ENCODE measurements at regions not wholly inside any gene's neighbourhood (a gene's known extent, or its start where the extent isn't known, plus 50 kb on each side); places are given as distances from the start of the nearest gene placed in this dataset.

DNA sequence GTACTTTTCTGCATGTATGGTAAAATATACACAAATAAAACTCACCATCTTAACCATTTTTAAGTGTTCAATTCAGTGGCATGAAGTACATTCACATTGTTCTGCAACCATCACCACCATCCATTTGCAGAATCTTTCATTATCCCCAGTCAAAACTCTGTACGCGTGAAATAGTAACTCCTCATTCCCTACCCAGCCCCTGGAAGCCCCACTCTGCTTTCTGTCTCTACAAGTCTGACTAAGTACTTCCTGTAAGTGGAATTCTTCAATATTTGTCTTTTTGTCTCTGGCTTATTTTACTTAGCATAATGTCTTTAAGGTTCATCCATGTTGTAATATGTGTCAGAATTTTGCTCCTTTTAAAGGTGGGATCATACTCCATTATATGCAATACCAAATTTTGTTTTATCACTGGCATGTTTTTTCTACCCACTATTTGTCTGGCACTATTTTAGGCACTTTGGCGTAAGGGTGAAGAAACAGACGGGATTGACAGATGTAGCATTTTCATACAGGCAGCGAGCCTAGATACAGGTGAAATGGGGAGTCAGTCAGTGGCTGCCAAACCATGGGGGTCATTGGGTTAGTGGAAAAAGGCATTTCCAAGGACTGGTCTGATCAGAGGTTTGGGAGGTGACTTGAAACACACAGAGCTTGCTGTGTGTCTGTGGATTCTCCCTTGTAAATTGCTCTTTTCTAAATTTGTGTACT lies 163.2 kb upstream of the MYCN start:
- Histone ChIP-seq H3K9ac (ENCODE audit: low read depth in 1 of 3, low read length in 3 of 3) (no peak overlapping the region), H3K4me3 (ENCODE audit: low read length in 3 of 3) (no peak overlapping the region), H3K9me3 (ENCODE audit: control insufficient read depth in 3 of 3, low read length in 3 of 3) (no peaks in the 10 kb centered on the region), H3K36me3 (ENCODE audit: control insufficient read depth in 3 of 3, insufficient read depth in 3 of 3, low read length in 3 of 3) (no peaks in the 10 kb centered on the region), H3K4me1 (ENCODE audit: control insufficient read depth in 3 of 3, insufficient read depth in 3 of 3, low read length in 3 of 3) (no peaks in the 10 kb centered on the region), H3K27ac (ENCODE audit: low read depth, low read length) (no peak overlapping the region), H3K27me3 (ENCODE audit: control insufficient read depth in 3 of 3, insufficient read depth in 3 of 3, low read length in 3 of 3) (peaks cover 0 to 5% (median 0%) of the 10 kb centered on the region in 3 donors)

DNA sequence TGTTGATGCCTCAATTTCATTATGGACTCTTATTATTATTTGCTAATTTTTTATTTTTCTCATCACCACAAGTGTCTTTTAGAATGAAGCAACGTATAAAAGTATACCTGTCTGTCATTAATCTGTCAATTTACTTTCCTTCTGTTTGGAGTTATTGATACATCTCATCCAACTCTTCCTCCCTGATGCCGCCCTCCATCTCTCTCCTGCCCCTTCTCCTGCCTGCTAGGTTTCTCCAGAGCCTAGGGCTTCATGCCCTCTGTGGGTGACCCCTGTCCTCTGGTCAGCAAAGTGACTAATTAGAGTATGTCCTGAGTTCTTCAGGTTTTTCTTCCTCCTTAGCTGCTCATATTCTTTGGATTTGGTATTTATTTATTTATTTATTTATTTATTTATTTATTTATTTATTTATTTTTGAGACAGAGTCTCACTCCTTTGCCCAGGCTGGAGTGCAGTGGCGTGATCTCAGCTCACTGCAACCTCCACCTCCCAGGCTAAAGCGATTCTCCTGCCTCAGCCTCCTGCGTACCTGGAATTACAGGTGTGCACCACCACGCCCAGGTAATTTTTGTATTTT lies 162.5 kb upstream of the MYCN start:
- Histone ChIP-seq H3K27ac (ENCODE audit: low read depth, low read length) (no peak overlapping the region), H3K36me3 (ENCODE audit: control insufficient read depth in 3 of 3, insufficient read depth in 3 of 3, low read length in 3 of 3) (no peaks in the 10 kb centered on the region)

DNA sequence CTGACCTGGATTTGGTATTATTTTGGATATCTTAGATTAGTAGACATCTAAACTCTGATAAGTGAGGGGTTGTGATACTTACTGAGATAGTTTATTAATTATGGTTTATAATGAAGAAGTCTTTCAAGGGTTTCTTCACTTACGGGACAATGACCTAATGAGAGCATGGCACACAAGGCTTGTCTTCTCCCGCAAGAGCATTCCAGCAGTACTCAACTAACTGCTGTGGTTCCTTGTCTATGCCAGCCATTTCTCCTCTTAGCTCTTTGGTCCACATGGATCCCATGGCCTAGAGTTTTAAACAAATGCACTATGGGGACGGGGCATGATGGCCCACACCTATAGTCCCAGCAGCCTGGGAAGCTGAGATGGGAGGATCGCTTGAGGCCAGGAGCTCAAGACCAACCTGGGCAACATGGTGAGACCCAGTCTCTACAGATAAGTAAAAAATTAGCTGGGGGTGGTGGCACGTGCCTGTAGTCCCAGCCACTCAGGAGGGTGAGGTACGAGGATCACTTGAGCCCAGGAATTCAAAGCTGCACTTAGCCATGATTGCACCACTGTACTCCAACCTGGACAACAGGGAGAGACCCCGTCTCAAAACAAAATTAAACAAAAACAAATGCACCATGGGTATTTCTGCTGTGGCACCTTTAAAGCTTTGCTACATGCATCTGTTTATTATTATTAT lies 161.7 kb upstream of the MYCN start:
- H3K4me1 ChIP-seq (ENCODE audit: control insufficient read depth in 3 of 3, insufficient read depth in 3 of 3, low read length in 3 of 3), result no peaks in the 10 kb centered on the region
- H3K9me3 ChIP-seq (ENCODE audit: control insufficient read depth in 3 of 3, low read length in 3 of 3), result no peaks in the 10 kb centered on the region
- H3K27me3 ChIP-seq (ENCODE audit: control insufficient read depth in 3 of 3, insufficient read depth in 3 of 3, low read length in 3 of 3), result peaks cover 4 to 14% (median 5%) of the 10 kb centered on the region in 3 donors
- H3K27ac ChIP-seq (ENCODE audit: low read depth, low read length), result no peak overlapping the region
- H3K4me3 ChIP-seq (ENCODE audit: low read length in 3 of 3), result no peak overlapping the region
- no peaks in the 10 kb centered on the region for H3K36me3 ChIP-seq (ENCODE audit: control insufficient read depth in 3 of 3, insufficient read depth in 3 of 3, low read length in 3 of 3)
- H3K9ac ChIP-seq (ENCODE audit: low read depth in 1 of 3, low read length in 3 of 3), result no peak overlapping the region

More for the DNA sequence above, 162.5 kb upstream of the MYCN start:
- no peaks in the 10 kb centered on the region for H3K4me1 ChIP-seq (ENCODE audit: control insufficient read depth in 3 of 3, insufficient read depth in 3 of 3, low read length in 3 of 3)
- H3K9me3 ChIP-seq (ENCODE audit: control insufficient read depth in 3 of 3, low read length in 3 of 3), result no peaks in the 10 kb centered on the region
- H3K4me3 ChIP-seq (ENCODE audit: low read length in 3 of 3), result no peak overlapping the region
- no peak overlapping the region for H3K9ac ChIP-seq (ENCODE audit: low read depth in 1 of 3, low read length in 3 of 3)
- peaks cover 0 to 6% (median 5%) of the 10 kb centered on the region in 3 donors for H3K27me3 ChIP-seq (ENCODE audit: control insufficient read depth in 3 of 3, insufficient read depth in 3 of 3, low read length in 3 of 3)

DNA sequence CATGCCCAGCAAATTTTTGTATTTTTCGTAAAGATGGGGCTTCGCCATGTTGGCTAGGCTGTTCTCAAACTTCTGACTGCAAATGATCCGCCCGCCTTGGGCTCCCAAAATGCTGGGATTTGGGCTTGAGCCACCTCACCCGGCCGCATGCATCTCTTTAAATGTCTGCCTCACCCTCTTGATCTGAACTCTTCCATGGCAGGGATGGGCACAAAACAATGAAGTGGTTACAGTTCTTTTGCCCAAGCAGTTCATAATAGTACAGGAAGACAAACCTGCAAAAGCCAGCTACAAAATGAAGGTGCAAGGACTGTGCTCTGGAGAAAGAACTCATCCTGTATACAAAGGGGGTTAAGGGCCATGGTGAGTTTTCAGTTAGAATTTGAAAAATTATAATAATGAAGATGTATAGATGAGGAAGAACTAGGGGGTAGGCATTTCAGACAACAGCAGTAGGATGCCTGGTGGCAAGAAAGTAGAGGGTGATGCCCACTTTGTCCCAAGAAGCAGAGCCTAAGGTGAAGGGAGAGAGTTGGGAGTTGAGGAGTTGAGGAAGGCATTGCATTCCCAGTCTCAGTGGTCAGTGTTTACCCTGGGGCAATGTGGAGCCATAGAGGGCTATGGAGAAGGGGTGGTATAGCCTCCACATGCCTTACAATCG lies 160.8 kb upstream of the MYCN start:
- no peaks in the 10 kb centered on the region for H3K4me1 ChIP-seq (ENCODE audit: control insufficient read depth in 3 of 3, insufficient read depth in 3 of 3, low read length in 3 of 3)
- H3K9me3 ChIP-seq (ENCODE audit: control insufficient read depth in 3 of 3, low read length in 3 of 3), result no peaks in the 10 kb centered on the region
- peaks cover 6 to 18% (median 7%) of the 10 kb centered on the region in 3 donors for H3K27me3 ChIP-seq (ENCODE audit: control insufficient read depth in 3 of 3, insufficient read depth in 3 of 3, low read length in 3 of 3)

DNA sequence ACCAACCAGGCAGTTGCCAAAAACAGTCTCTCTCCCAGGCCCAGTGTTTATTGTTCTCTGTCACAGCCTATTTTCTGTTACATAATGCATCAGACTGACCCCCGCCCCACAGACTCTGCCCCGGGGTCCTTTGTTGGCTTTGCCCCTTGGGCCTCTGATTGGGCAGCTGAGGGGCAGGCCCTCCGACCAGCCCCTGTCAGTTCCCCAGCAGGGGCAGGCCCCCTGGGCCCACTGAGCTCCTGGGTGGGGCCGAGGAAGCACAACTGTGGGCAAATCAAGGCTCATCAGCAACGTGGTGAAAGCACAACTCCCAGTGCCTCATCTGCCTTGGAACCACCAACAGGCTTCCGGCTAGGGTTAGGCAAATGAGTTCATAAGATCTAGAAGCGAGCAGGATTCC lies 160.1 kb upstream of the MYCN start:
- H3K9ac ChIP-seq (ENCODE audit: low read depth in 1 of 3, low read length in 3 of 3), result no peak overlapping the region
- H3K9me3 ChIP-seq (ENCODE audit: control insufficient read depth in 3 of 3, low read length in 3 of 3), result no peaks in the 10 kb centered on the region
- H3K4me1 ChIP-seq (ENCODE audit: control insufficient read depth in 3 of 3, insufficient read depth in 3 of 3, low read length in 3 of 3), result no peaks in the 10 kb centered on the region
- no peak overlapping the region for H3K4me3 ChIP-seq (ENCODE audit: low read length in 3 of 3)
- H3K27ac ChIP-seq (ENCODE audit: low read depth, low read length), result no peak overlapping the region
- H3K27me3 ChIP-seq (ENCODE audit: control insufficient read depth in 3 of 3, insufficient read depth in 3 of 3, low read length in 3 of 3), result peaks cover 6 to 21% (median 13%) of the 10 kb centered on the region in 3 donors
- H3K36me3 ChIP-seq (ENCODE audit: control insufficient read depth in 3 of 3, insufficient read depth in 3 of 3, low read length in 3 of 3), result no peaks in the 10 kb centered on the region

More for the DNA sequence above, 160.8 kb upstream of the MYCN start:
- Histone ChIP-seq H3K9ac (ENCODE audit: low read depth in 1 of 3, low read length in 3 of 3) (no peak overlapping the region), H3K4me3 (ENCODE audit: low read length in 3 of 3) (no peak overlapping the region), H3K36me3 (ENCODE audit: control insufficient read depth in 3 of 3, insufficient read depth in 3 of 3, low read length in 3 of 3) (no peaks in the 10 kb centered on the region), H3K27ac (ENCODE audit: low read depth, low read length) (no peak overlapping the region)

DNA sequence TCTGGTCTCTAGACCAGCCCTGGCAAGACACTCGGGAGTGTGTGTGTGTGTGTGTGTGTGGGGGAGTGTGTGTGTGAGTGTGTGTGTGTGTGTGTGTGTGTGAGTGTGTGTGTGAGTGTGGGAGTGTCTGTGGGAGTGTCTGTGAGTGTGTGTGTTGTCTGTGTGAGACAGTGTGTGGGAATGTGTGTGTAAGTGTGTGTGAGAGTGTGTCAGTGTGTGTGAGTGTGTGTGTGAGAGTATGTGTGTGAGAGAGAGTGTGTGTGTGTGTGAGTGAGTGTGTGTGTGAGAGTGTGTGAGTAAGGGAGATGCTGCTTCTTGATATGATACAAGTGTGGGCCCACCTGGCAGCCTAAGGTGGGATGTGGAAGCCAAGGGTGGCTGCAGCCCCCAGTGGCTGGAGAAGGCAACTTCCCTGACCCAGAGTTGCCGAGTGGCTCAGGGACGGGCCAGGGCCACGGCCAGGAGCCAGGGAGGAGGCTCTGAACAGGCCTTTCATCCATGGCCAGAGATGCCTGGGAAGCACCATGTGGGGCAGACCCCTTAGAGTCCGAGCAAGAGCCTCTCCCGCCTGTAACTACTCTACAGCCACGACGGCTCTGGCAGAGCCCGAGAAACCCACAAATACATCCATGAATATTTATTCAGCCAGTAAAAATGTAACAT lies 159.3 kb upstream of the MYCN start:
- Histone ChIP-seq H3K36me3 (ENCODE audit: control insufficient read depth in 3 of 3, insufficient read depth in 3 of 3, low read length in 3 of 3) (no peaks in the 10 kb centered on the region), H3K9me3 (ENCODE audit: control insufficient read depth in 3 of 3, low read length in 3 of 3) (no peaks in the 10 kb centered on the region), H3K4me3 (ENCODE audit: low read length in 3 of 3) (no peak overlapping the region), H3K9ac (ENCODE audit: low read depth in 1 of 3, low read length in 3 of 3) (no peak overlapping the region), H3K27ac (ENCODE audit: low read depth, low read length) (no peak overlapping the region), H3K4me1 (ENCODE audit: control insufficient read depth in 3 of 3, insufficient read depth in 3 of 3, low read length in 3 of 3) (no peaks in the 10 kb centered on the region), H3K27me3 (ENCODE audit: control insufficient read depth in 3 of 3, insufficient read depth in 3 of 3, low read length in 3 of 3) (peaks cover 6 to 21% (median 14%) of the 10 kb centered on the region in 3 donors)

DNA sequence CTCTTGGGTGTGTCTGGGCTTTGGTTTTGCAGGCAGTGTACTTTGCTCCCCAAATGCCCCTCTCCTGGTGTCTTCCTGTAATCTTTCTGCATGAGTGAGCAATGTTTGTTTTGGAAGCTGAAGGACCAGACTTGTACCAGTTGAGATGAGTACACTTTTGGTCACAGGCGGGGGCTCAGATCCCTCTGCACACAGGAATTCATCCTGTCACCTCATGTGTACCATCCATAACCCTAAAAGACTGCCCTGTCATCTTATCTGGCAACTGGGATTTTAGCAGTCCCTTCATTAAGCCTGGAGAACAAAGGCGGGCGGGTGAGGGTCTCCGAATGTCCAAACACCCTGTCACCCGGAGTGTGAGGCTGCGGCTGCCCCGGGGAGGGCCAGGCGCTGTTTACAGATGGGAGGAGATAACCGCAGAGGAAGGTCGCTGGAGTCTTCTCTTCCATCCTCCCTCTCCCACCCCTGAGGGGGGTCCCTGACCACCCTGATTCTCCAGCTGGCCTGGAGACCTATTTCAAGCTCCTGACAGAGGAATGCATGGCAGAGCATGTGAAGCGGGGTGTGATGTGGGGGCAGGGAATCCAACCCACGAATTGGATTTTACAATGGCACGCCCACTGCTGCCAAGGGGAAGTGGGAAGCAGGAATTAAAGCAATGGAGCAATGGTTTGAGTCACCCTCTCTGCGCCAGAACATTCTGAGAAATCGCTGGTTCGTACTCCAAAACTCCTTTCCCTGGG lies 158.2 kb upstream of the MYCN start:
- no peaks in the 10 kb centered on the region for H3K9me3 ChIP-seq (ENCODE audit: control insufficient read depth in 3 of 3, low read length in 3 of 3)
- H3K4me1 ChIP-seq (ENCODE audit: control insufficient read depth in 3 of 3, insufficient read depth in 3 of 3, low read length in 3 of 3), result no peaks in the 10 kb centered on the region
- H3K36me3 ChIP-seq (ENCODE audit: control insufficient read depth in 3 of 3, insufficient read depth in 3 of 3, low read length in 3 of 3), result no peaks in the 10 kb centered on the region
- H3K4me3 ChIP-seq (ENCODE audit: low read length in 3 of 3), result no peak overlapping the region
- peaks cover 6 to 21% (median 14%) of the 10 kb centered on the region in 3 donors for H3K27me3 ChIP-seq (ENCODE audit: control insufficient read depth in 3 of 3, insufficient read depth in 3 of 3, low read length in 3 of 3)
- H3K9ac ChIP-seq (ENCODE audit: low read depth in 1 of 3, low read length in 3 of 3), result no peak overlapping the region
- H3K27ac ChIP-seq (ENCODE audit: low read depth, low read length), result no peak overlapping the region

DNA sequence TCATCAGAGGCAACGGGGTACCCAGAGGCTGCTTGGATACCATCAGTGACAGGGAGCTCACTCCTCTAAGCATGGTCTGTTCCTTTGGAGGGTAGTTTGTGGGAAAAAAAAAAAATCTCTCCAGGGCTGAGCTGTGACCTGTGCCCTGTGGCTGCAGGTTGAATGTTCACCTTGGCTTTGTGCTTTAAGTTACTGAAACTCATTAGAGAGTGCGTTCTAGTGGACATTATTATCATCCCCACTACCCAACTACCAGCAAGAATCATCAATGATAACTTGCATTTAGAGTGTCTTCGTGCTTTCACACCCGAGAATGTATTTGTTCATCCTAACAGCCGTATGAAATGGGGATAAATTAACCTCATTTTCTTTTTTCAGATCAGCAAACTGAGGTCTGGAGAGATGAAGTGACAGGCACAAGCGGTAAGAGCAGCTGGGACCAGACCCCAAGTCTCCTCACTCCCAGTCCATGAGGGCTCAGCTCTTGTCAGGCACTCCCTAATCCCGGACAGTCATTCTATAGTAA lies 157.5 kb upstream of the MYCN start:
- Histone ChIP-seq H3K9me3 (ENCODE audit: control insufficient read depth in 3 of 3, low read length in 3 of 3) (no peaks in the 10 kb centered on the region), H3K4me1 (ENCODE audit: control insufficient read depth in 3 of 3, insufficient read depth in 3 of 3, low read length in 3 of 3) (no peaks in the 10 kb centered on the region), H3K9ac (ENCODE audit: low read depth in 1 of 3, low read length in 3 of 3) (no peak overlapping the region), H3K27me3 (ENCODE audit: control insufficient read depth in 3 of 3, insufficient read depth in 3 of 3, low read length in 3 of 3) (peaks cover 6 to 21% (median 14%) of the 10 kb centered on the region in 3 donors), H3K4me3 (ENCODE audit: low read length in 3 of 3) (no peak overlapping the region), H3K27ac (ENCODE audit: low read depth, low read length) (no peak overlapping the region), H3K36me3 (ENCODE audit: control insufficient read depth in 3 of 3, insufficient read depth in 3 of 3, low read length in 3 of 3) (no peaks in the 10 kb centered on the region)

DNA sequence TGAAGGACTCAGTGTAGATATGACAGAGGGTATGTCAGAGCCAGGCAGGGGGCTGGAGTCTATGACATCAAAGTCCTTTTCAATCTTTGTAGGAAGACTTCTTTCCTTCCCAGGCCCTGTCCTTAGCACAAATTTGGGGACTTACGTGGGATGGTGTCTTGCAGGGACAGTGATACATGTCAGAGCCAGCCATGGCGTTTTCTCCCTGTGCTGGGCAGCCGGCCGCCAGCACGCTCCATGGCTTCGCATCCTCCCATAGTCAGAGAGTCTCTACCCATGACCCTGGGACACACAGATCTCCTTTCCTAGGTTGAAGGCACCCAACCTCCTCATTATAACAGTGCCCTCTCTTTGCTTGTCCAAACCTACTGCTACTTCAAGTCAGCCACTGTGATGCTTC lies 156.9 kb upstream of the MYCN start:
- no peaks in the 10 kb centered on the region for H3K36me3 ChIP-seq (ENCODE audit: control insufficient read depth in 3 of 3, insufficient read depth in 3 of 3, low read length in 3 of 3)
- no peaks in the 10 kb centered on the region for H3K9me3 ChIP-seq (ENCODE audit: control insufficient read depth in 3 of 3, low read length in 3 of 3)
- H3K9ac ChIP-seq (ENCODE audit: low read depth in 1 of 3, low read length in 3 of 3), result no peak overlapping the region
- H3K27ac ChIP-seq (ENCODE audit: low read depth, low read length), result no peak overlapping the region
- H3K4me3 ChIP-seq (ENCODE audit: low read length in 3 of 3), result no peak overlapping the region
- H3K4me1 ChIP-seq (ENCODE audit: control insufficient read depth in 3 of 3, insufficient read depth in 3 of 3, low read length in 3 of 3), result peaks cover 0 to 2% (median 0%) of the 10 kb centered on the region in 3 donors
- H3K27me3 ChIP-seq (ENCODE audit: control insufficient read depth in 3 of 3, insufficient read depth in 3 of 3, low read length in 3 of 3), result peaks cover 6 to 21% (median 14%) of the 10 kb centered on the region in 3 donors
